Globus pallidus (tissue), 1 donor: ENCODE measurements at regions not wholly inside any gene's neighbourhood (a gene's known extent, or its start where the extent isn't known, plus 50 kb on each side); places are given as distances from the start of the nearest gene placed in this dataset.

Experiments used
- DNase-seq: peaks from one replicate; pipeline ENCODE4 v3.0.0-alpha.2; 2015; ENCODE audit warnings: low spot score

GRCh38 chr12:42677461-42677860 lies 87.9 kb upstream of the PRICKLE1 start:
- no peak for DNase-seq

DNA sequence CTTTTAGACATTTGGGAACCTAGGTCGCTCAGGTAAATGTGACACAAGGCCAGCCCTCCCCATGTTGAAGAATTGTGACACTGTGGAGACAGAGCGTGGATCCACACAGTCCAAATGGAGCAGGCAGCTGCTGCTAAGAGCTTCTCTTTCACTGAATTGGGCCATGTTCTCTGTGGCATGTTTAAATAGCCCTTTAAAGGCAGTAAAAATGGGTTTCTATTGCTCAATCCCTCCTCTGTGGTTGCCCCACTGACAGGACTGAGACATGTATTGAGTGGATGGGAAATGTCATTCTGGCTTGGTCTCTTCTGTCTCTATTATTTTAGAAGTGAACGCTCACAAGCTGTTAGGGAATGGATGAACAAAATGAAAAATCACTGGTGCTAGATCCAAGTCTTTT lies 84.0 kb upstream of the PRICKLE1 start:
- DNase-seq, result no peak

- no peak for DNase-seq
Observed at GRCh38 chr12:42670719-42671118, 81.2 kb upstream of the PRICKLE1 start.

- DNase-seq, result no peak
Observed at GRCh38 chr12:42669553-42669952, 80.0 kb upstream of the PRICKLE1 start.

DNA sequence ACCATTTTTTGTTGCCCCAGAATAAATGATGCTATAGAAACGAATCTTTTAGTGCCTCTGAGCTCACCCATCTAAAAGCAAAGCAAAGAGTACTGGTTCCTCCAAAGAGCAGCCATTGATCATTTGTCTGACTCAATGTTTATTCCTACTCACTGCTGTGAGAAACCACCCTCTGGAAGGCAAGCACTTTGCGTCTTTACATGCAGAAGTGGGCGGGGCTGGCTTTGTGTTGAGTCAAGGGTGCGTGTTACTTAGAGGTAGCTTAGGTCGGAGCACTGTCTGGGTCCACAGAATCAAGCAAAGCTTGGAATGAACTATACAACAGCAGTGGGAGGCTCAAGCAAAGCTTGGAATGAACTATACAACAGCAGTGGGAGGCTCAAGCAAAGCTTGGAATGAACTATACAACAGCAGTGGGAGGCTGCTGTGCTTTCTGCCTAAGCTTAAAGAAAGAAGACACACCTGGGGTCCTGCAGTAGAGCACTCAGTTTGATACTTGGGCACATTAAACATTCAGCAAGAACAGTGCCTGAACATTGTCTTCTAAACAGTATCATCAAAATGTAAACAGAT lies 77.2 kb upstream of the PRICKLE1 start:
- DNase-seq, result no peak

DNA sequence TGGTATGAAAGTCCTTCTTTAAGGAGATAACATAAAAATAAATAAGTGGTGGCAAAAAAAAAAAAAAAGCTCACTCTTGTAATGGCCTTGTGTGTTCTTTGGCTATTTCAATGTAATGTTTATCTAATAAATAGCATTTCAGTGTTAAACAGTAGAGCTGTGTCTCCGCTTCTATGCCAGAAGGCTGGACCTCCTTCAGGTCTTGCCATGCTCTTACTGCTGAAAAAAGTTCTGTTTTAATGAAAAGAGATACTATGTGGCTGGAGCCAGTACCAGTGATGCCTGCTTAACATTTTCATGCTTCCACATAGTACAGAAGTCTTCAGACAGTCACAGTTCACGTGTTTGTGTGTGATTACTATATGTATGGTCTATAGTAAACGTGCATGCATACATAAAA lies 74.1 kb upstream of the PRICKLE1 start:
- DNase-seq, result no peak

DNA sequence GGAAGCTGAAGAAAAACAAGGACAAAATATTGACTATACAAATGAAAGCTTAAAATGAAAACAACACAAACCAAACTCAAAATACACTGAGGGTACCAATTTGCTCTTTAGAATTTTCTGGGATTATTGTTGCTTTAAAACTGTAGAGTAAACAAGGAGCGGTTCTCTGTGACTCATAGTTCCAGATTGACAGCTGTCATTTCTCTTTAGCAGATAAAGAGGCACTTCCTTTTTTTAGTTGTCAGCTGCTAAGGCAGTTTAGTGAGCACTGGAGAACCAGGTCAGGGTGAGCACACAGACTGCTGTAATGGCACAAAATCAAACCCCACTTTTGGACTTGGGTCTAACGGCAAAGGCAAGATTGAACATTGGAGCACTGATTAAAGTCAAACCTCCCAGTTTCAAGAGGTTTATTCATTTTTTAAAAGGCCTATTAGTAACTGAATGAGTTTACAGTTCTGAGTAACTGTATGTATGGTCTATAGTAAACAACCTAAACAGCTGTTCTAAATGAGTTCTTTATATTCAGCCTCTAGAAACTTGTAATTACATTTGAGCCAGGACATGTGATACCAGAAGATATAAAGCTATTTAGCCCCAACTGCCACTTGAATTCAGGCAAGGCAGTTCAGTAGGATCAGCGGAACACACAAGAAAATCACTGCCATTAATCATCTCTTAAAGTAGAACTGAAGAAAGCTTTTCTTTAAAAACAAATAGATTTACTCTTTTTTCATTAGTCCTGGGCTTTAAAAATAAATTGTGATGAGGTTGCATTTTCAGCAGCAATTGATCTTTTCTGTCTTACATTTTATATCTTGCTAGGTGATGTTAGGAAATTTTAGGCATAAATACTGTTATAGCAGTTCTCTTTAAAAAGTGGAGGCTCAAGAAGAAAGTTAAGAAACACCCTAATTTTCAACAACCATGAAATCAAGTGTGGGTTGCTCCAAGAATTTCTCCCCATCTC lies 71.7 kb upstream of the PRICKLE1 start:
- no peak for DNase-seq

GRCh38 chr12:42660117-42660516 lies 70.6 kb upstream of the PRICKLE1 start:
- no peak for DNase-seq

DNA sequence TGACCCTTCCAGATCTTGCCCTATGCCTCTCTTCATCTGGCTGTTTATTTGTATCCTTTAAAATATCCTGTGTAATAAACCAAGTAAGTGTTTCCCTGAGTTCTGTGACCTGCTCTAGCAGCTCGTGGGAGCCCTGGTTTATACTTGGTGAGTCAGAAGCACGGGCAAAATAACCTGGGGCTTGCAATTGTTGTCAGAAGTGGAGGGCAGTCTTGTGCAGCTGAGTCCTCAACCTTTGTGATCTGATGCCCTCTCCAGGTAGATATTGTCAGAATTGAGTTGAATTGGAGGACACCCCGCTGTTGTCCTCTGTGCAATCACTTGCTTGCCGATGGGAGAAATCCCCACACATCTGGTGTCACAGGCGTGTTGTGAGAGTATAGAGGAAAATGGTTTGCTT lies 62.5 kb upstream of the PRICKLE1 start:
- DNase-seq, result no peak

DNA sequence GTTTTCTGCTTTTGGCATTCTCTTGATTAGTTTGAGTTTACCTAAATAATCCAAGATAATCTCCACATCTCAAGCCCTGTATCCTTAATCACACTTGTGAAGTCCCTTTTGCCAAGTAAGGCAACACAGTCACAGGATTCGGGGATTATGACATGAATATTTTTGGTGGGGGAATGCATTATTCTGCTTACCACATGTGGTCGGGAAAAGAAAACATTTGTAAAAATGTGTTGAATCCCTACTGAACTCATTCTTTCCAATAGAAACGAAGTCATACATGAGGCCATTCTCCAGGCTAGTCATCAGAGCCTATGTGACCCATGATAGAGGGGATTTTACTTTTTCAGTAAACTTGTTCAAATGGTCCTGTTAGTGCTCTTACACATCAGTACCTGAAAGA lies 58.5 kb upstream of the PRICKLE1 start:
- no peak for DNase-seq

DNA sequence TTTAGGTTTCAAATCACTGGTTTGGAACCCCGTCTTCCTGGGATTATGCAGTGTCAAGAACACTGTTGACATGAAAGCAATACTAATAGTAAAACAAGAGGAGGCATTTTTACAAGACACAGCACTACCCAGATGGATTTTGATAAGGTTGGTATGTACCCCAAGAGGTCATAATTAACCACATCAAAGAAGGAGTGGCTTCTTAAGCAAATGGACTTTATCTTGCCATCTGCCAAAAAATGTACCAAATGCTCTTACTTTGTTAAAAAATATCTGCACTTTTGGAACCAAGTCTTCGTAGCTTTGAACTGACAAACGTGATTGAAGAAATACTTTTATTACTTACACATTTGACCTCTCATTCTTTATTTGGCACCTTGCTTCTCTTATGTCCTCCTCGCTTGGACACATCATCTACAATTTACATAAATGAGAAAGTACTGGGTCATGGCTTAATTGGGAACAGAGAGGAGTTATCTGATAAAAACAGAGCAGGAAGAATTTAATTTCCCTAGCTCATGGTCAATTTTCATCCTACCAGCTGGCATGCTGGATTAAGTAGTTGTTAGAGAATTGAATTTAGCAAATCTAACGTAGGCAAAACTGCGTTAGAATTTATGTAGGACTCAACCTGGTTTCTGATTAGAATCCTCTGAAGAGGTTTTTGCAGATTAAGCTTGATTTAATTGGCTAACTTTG lies 54.5 kb upstream of the PRICKLE1 start:
- DNase-seq, result no peak

- DNase-seq, result no peak
Observed at GRCh38 chr12:42641221-42641885, 51.8 kb upstream of the PRICKLE1 start.

DNA sequence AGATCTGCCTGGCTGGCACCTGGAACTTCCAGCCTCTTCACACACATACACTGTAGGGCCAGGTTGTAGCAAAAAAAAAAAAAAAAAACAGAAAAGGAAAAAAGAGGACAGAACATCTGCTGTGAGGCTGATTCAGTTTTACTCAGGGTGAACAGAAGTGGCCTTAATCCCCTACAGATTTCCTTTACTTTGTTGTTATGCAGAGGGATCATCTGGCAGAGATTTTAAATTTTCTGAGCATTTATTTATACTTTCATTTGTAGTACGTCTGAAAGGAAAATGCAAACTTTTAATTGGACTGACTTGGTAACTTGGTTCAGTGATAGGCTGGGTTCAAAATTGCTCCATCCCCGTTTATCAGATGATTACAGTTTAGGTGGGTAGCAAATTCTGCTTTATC lies 50.8 kb upstream of the PRICKLE1 start:
- no peak for DNase-seq

GRCh38 chr12:42639556-42639955 lies 50.0 kb upstream of the PRICKLE1 start:
- no peak for DNase-seq
